ENCODE measurements at regions not wholly inside any gene's neighbourhood (a gene's known extent, or its start where the extent isn't known, plus 50 kb on each side); places are given as distances from the start of the nearest gene placed in this dataset.
A peak's percentile ranks its signal among the peaks of the same experiment; 100 is the strongest.

DNA sequence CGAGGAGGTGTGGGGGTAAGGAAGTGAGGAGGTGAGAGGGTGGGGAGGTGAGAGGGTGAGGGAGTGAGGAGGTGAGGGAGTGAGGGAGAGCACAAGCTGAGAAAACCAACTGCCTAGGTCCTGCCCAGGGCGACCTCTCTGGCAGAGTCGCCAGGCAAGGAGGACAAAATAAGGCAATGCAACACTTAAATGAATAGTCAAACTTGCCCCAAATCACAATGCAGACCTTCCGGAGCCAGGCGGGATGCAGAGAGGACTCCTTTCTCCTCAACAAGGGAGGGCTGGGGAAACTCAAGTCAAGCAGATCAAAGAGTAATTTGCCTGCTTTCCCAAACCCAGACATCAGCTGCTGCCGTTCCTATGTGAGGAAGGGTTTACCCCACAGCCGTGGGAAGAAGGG, 86.0 kb downstream of the CCDC185 start:
- Histone ChIP-seq H3K4me1 (ENCODE audit: control insufficient read depth, insufficient read depth, low read length) (0 out of 2 replicates have a peak, but pooled peaks cover 4% of the 10 kb centered on the region), H3K27ac (ENCODE audit: low read length) (no peak overlapping the region), H3K4me3 (ENCODE audit: low read depth in 2 of 2, low read length in 2 of 2) (no peak overlapping the region), H3K27me3 (ENCODE audit: control insufficient read depth, insufficient read depth, low read length) (peaks cover 15% of the 10 kb centered on the region; the same call in 1 of the 2 replicates), H3K9me3 (ENCODE audit: control insufficient read depth, insufficient read depth, low read depth, low read length) (no peaks in the 10 kb centered on the region), H3K36me3 (ENCODE audit: control insufficient read depth, insufficient read depth, low read length) (no peaks in the 10 kb centered on the region)
- POLR2A ChIA-PET: no interaction called here
- no peak for TF ChIP-seq TCF7L2 (IDR thresholded peaks at IDR 0.05; ENCODE audit: low read depth, low read length)
- DNase-seq (ENCODE audit: low read depth, low spot score) (no peak), ATAC-seq (peak; percentile 57)
- BruUV-seq (replicated peaks): no TSS peak
- in situ Hi-C loops (cut with HindIII; ENCODE audit: low pct_unique_long_range_greater_than_20kb, low sequenced_read_pairs): no loop called here
- CTCF ChIA-PET: no interaction called here
- intact Hi-C loops (cut with micrococcal nuclease; ENCODE audit: unreplicated experiment): no loop called here

- ATAC-seq: peak; percentile 56
- Histone ChIP-seq H3K27me3 (ENCODE audit: control insufficient read depth, insufficient read depth, low read length) (peaks cover 10% of the 10 kb centered on the region; the same call in 1 of the 2 replicates), H3K27ac (ENCODE audit: low read length) (no peak overlapping the region), H3K9me3 (ENCODE audit: control insufficient read depth, insufficient read depth, low read depth, low read length) (no peaks in the 10 kb centered on the region), H3K36me3 (ENCODE audit: control insufficient read depth, insufficient read depth, low read length) (no peaks in the 10 kb centered on the region), H3K4me3 (ENCODE audit: low read depth in 2 of 2, low read length in 2 of 2) (no peak overlapping the region), H3K4me1 (ENCODE audit: control insufficient read depth, insufficient read depth, low read length) (0 out of 2 replicates have a peak, but pooled peaks cover 4% of the 10 kb centered on the region)
- BruUV-seq (replicated peaks): no TSS peak
- DNase-seq (ENCODE audit: low read depth, low spot score): no peak
- CTCF ChIA-PET: no interaction called here
- intact Hi-C loops (cut with micrococcal nuclease; ENCODE audit: unreplicated experiment) (no loop called here), in situ Hi-C loops (cut with HindIII; ENCODE audit: low pct_unique_long_range_greater_than_20kb, low sequenced_read_pairs) (no loop called here)
- no peak for TF ChIP-seq POLR2AphosphoS5 (IDR thresholded peaks at IDR 0.05; ENCODE audit: low read depth, low read length)
- TF ChIP-seq TCF7L2 (IDR thresholded peaks at IDR 0.05; ENCODE audit: low read depth, low read length): no peak
- no peak for TF ChIP-seq SIN3A (IDR thresholded peaks at IDR 0.05; ENCODE audit: borderline replicate concordance, insufficient read depth, low read depth, low read length)
- no peak for TF ChIP-seq REST (IDR thresholded peaks at IDR 0.05; ENCODE audit: insufficient read depth in 1 of 2, low read depth in 2 of 2, low read length in 1 of 2)
- TF ChIP-seq CTCF (IDR thresholded peaks at IDR 0.05): no peak
- POLR2A ChIA-PET: no interaction called here
These were observed 86.7 kb downstream of the CCDC185 start for GRCh38 chr1:223479718-223480425.

DNA sequence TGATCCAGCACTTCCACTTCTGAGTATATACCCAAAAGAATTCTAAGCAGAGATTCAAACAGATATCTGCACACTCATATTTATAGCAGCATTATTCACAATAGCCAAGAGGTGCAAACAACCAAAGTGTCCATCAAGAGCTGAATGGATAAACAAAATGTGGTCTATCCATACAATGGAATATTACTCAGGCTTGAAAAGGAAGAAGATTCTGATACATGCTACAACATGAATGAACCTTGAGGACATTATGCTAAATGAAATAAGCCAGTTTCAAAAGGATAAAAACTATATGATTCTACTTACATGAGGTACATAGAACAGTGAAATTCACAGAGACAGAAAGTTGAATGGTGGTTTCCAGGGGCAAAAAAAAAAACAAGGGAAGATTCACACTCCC, 88.9 kb downstream of the CCDC185 start:
- BruUV-seq (replicated peaks): no TSS peak
- no peak for ATAC-seq
- Histone ChIP-seq H3K27ac (ENCODE audit: low read length) (no peak overlapping the region), H3K27me3 (ENCODE audit: control insufficient read depth, insufficient read depth, low read length) (peaks cover 16% of the 10 kb centered on the region), H3K9me3 (ENCODE audit: control insufficient read depth, insufficient read depth, low read depth, low read length) (no peaks in the 10 kb centered on the region), H3K4me3 (ENCODE audit: low read depth in 2 of 2, low read length in 2 of 2) (no peak overlapping the region), H3K36me3 (ENCODE audit: control insufficient read depth, insufficient read depth, low read length) (no peaks in the 10 kb centered on the region), H3K4me1 (ENCODE audit: control insufficient read depth, insufficient read depth, low read length) (0 out of 2 replicates have a peak, but pooled peaks cover 4% of the 10 kb centered on the region)
- CTCF ChIA-PET: no interaction called here
- TF ChIP-seq REST (IDR thresholded peaks at IDR 0.05; ENCODE audit: insufficient read depth in 1 of 2, low read depth in 2 of 2, low read length in 1 of 2) (no peak), CTCF (IDR thresholded peaks at IDR 0.05) (no peak), POLR2AphosphoS5 (IDR thresholded peaks at IDR 0.05; ENCODE audit: low read depth, low read length) (no peak)
- intact Hi-C loops (cut with micrococcal nuclease; ENCODE audit: unreplicated experiment): no loop called here
- in situ Hi-C loops (cut with HindIII; ENCODE audit: low pct_unique_long_range_greater_than_20kb, low sequenced_read_pairs): no loop called here
- POLR2A ChIA-PET: no interaction called here
- no peak for DNase-seq (ENCODE audit: low read depth, low spot score)

Data from Panc1 (cell line).